Natural killer cell (primary cell): ENCODE measurements at regions not wholly inside any gene's neighbourhood (a gene's known extent, or its start where the extent isn't known, plus 50 kb on each side); places are given as distances from the start of the nearest gene placed in this dataset.

ENCODE experiments used
- ATAC-seq, 3 donors: fragments of 150-1000 bp in 2 of 3; fragments of 200-7000 bp in 1 of 3; cut with Tn5 transposase; 1 replicate in 1 of 3; 2 replicates in 2 of 3; pipeline ENCODE4 v1.10.0; 2021; ENCODE audit warnings: mild to moderate bottlenecking in 2 of 3, moderate library complexity in 2 of 3
- DNase-seq, 2 donors: peaks; one replicate each; pipeline versions ENCODE4 v3.0.0 to v3.0.0-alpha.2; 2013 to 2021; ENCODE audit warnings: mixed read lengths in 1 of 2
- H3K27ac ChIP-seq: one replicate; pipeline ENCODE4 v1.5.1; 2013; ENCODE audit warnings: mild to moderate bottlenecking, low read length
- H3K27me3 ChIP-seq: one replicate; pipeline ENCODE4 v1.6.1; 2013; ENCODE audit warnings: low read length; ENCODE audit not compliant: control insufficient read depth, insufficient read depth
- H3K36me3 ChIP-seq: one replicate; pipeline ENCODE4 v1.6.1; 2013; ENCODE audit warnings: low read length; ENCODE audit not compliant: control insufficient read depth, insufficient read depth
- H3K4me1 ChIP-seq: one replicate; pipeline ENCODE4 v1.6.1; 2013; ENCODE audit warnings: low read length; ENCODE audit not compliant: control insufficient read depth, insufficient read depth
- H3K4me3 ChIP-seq: one replicate; pipeline ENCODE4 v1.5.1; 2013; ENCODE audit warnings: low read length
- H3K9me3 ChIP-seq: one replicate; pipeline ENCODE4 v1.6.1; 2013; ENCODE audit warnings: low read length; ENCODE audit not compliant: control insufficient read depth, insufficient read depth
- H3K27ac Mint-ChIP-seq, 2 donors: one replicate each; pipeline ENCODE4 v1.8.0; 2022; ENCODE audit warnings: mild to moderate bottlenecking in 2 of 2, mixed read lengths in 2 of 2, moderate library complexity in 1 of 2
- H3K27me3 Mint-ChIP-seq, 2 donors: one replicate each; pipeline ENCODE4 v1.8.0; 2022; ENCODE audit warnings: low read depth in 2 of 2, mixed read lengths in 2 of 2
- H3K36me3 Mint-ChIP-seq: one replicate; pipeline ENCODE4 v1.8.0; 2022; ENCODE audit warnings: mixed read lengths
- H3K4me1 Mint-ChIP-seq, 2 donors: one replicate each; pipeline ENCODE4 v1.8.0; 2022; ENCODE audit warnings: mixed read lengths in 2 of 2
- H3K4me3 Mint-ChIP-seq: one replicate; pipeline ENCODE4 v1.8.0; 2022; ENCODE audit warnings: mild to moderate bottlenecking, moderate library complexity, mixed read lengths
- H3K9me3 Mint-ChIP-seq, 2 donors: one replicate each; pipeline ENCODE4 v1.8.0; 2022; ENCODE audit warnings: mixed read lengths in 2 of 2
- WGBS: methylation state at CpG from one replicate; pipeline ENCODE4 v1.1.7; 2013; ENCODE audit warnings: missing lambda C conversion rate; ENCODE audit not compliant: insufficient coverage; 5-methylcytosine and 5-hydroxymethylcytosine counted together
- intact Hi-C: fragments of 100-400 bp; cut with micrococcal nuclease; formaldehyde crosslinking; loops from one replicate; pipeline ENCODE4 v1.14.2; 2022
- TF ChIP-seq, protein P1 (sequence below): fragments of 200-600 bp; IDR thresholded peaks from one replicate; pipeline ENCODE4 v1.8.0; 2022; ENCODE audit warnings: antibody characterized with exemption

DNA sequence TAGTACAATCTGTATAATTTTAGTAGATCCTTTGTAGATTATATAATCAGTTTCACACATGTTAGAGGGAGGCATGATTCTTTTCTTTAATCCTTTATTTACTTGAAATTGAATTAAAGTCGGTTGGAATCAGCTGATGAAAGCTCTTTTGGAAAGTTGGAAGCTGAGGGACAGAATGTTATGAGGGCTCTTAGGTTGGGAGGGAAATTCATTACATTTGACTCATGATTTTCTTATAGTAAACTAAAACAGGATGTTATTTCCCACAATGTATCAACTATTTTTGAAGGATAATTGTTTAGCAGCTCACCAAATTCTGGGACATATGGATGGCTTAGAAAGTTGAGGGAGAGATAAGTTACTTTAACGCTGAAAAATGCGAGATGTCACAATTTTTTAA, 52.7 kb upstream of the TMEFF2 start:
- Histone ChIP-seq H3K27ac (no peak overlapping the region), H3K4me3 (no peak overlapping the region), H3K4me1 (no peaks in the 10 kb centered on the region), H3K9me3 (no peaks in the 10 kb centered on the region), H3K36me3 (no peaks in the 10 kb centered on the region), H3K27me3 (no peaks in the 10 kb centered on the region)
- no peak for DNase-seq
- Mint-ChIP-seq H3K27me3 (no peaks in the 10 kb centered on the region), H3K36me3 (no peaks in the 10 kb centered on the region), H3K9me3 (peaks cover 7 to 10% of the 10 kb centered on the region in 2 donors), H3K4me1 (no peaks in the 10 kb centered on the region), H3K27ac (no peak overlapping the region), H3K4me3 (no peak overlapping the region)
- ATAC-seq: no peak
- TF ChIP-seq, protein P1, sequence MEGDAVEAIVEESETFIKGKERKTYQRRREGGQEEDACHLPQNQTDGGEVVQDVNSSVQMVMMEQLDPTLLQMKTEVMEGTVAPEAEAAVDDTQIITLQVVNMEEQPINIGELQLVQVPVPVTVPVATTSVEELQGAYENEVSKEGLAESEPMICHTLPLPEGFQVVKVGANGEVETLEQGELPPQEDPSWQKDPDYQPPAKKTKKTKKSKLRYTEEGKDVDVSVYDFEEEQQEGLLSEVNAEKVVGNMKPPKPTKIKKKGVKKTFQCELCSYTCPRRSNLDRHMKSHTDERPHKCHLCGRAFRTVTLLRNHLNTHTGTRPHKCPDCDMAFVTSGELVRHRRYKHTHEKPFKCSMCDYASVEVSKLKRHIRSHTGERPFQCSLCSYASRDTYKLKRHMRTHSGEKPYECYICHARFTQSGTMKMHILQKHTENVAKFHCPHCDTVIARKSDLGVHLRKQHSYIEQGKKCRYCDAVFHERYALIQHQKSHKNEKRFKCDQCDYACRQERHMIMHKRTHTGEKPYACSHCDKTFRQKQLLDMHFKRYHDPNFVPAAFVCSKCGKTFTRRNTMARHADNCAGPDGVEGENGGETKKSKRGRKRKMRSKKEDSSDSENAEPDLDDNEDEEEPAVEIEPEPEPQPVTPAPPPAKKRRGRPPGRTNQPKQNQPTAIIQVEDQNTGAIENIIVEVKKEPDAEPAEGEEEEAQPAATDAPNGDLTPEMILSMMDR: no peak
- 86% methylated on average over 1 of the region's 3 CpGs for WGBS
- intact Hi-C loops: no loop called here

DNA sequence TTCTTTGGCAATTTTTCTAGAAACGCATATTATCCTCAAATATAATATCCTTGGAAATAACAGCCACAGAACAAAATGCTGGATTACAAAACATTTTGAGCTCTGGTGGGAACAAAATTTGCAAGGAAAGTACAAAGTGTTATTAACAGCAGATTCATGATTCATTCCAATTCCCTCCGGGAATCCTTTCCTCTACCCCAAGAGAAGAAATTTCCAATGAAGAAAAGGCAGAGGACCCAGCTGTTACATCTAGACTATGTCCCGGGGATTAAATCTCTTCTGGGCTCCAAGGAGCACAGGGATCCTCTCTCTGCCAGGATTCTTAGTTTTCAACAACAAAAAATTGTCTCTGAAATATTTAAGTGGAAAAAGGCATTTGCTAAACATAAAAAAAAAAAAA, 51.6 kb upstream of the TMEFF2 start:
- no peaks in the 10 kb centered on the region for H3K9me3 ChIP-seq
- Mint-ChIP-seq H3K36me3 (no peaks in the 10 kb centered on the region), H3K27me3 (no peaks in the 10 kb centered on the region), H3K4me3 (no peak overlapping the region), H3K27ac (no peak overlapping the region), H3K9me3 (peaks cover 7 to 13% of the 10 kb centered on the region in 2 donors), H3K4me1 (no peaks in the 10 kb centered on the region)
- DNase-seq (no peak), ATAC-seq (no peak)
- no peak overlapping the region for H3K27ac ChIP-seq
- H3K36me3 ChIP-seq: no peaks in the 10 kb centered on the region
- H3K4me3 ChIP-seq: no peak overlapping the region
- WGBS: 89% methylated on average over 2 of the region's 3 CpGs
- no peaks in the 10 kb centered on the region for H3K4me1 ChIP-seq
- no peaks in the 10 kb centered on the region for H3K27me3 ChIP-seq
- TF ChIP-seq, protein P1: no peak
- intact Hi-C loops: no loop called here

DNA sequence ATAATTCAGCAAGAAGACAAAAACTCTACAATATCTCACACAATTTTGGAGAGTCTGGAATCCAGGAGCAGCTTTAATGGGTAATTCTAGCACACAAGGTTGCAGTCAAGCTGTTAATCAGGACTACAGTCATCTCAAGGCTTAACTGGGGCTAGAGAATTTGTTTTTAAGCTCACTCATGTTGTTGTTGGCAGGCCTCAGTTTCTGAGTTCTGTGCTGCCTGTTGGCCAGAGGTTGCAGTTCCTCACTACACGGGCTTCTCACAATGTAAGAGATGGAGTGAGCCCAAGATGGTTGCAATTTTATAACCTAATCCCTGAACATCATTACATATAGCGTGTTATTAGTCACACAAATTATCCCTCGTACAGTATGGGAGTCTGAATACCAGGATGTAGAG, 50.6 kb upstream of the TMEFF2 start:
- Mint-ChIP-seq H3K4me1 (no peaks in the 10 kb centered on the region), H3K27me3 (no peaks in the 10 kb centered on the region), H3K36me3 (no peaks in the 10 kb centered on the region), H3K27ac (no peak overlapping the region), H3K9me3 (peaks cover 12 to 13% of the 10 kb centered on the region in 2 donors), H3K4me3 (no peak overlapping the region)
- H3K27ac ChIP-seq: no peak overlapping the region
- DNase-seq (no peak), ATAC-seq (no peak)
- TF ChIP-seq, protein P1: no peak
- H3K27me3 ChIP-seq: no peaks in the 10 kb centered on the region
- H3K4me1 ChIP-seq: no peaks in the 10 kb centered on the region
- H3K9me3 ChIP-seq: no peaks in the 10 kb centered on the region
- WGBS: 60% methylated on average over 1 of the region's 3 CpGs
- intact Hi-C loops: no loop called here
- no peak overlapping the region for H3K4me3 ChIP-seq
- no peaks in the 10 kb centered on the region for H3K36me3 ChIP-seq
